ENCODE measurements at regions not wholly inside any gene's neighbourhood (a gene's known extent, or its start where the extent isn't known, plus 50 kb on each side); places are given as distances from the start of the nearest gene placed in this dataset.

- TF ChIP-seq CTCF (IDR thresholded peaks at IDR 0.05; ENCODE audit: low read length) (no peak), EZH2 (IDR thresholded peaks at IDR 0.05; ENCODE audit: borderline replicate concordance, low read length) (no peak)
These were observed 131.1 kb upstream of the IPO5 start for GRCh38 chr13:97822377-97822776.

Measured in OCI-LY1 (cell line).